Stimulated activated CD8-positive, alpha-beta memory T cell treated with anti-CD3 and anti-CD28 coated beads, Interleukin-4, amount 100 ng/mL, for 24 hours (primary cell): ENCODE measurements at regions not wholly inside any gene's neighbourhood (a gene's known extent, or its start where the extent isn't known, plus 50 kb on each side); places are given as distances from the start of the nearest gene placed in this dataset.

Source experiments
- DNase-seq: peaks from one replicate; pipeline ENCODE4 v3.0.0-alpha.2; 2020; ENCODE audit warnings: low read depth

GRCh38 chr15:93200837-93201226, 111.8 kb upstream of the RGMA start:
- no peak for DNase-seq

- no peak for DNase-seq
Measured at GRCh38 chr15:93200081-93200836, 111.2 kb upstream of the RGMA start.

- DNase-seq = no peak
Measured at GRCh38 chr15:93196135-93196670, 107.2 kb upstream of the RGMA start.

GRCh38 chr15:93195109-93195508, 106.1 kb upstream of the RGMA start:
- no peak for DNase-seq

DNA sequence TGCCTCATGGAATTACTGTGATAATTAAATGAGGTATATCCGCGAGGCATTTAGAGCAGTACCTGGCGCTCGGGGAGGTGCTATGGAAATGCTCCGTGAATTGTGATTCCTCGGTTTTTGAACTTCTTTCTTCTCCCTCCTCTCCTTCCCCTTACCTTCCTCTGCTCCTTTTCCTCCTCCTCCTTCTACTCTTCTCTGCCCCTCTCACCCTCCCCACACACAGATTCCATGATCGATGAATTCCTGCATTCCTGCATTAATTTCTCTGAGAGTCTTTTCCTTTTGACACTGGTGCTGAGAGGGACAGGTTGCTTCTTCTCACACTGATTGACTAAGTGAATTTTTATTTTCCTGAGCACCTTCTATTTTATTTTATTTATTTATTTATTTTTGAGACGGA, 101.2 kb upstream of the RGMA start:
- no peak for DNase-seq

GRCh38 chr15:93189561-93189960, 100.5 kb upstream of the RGMA start:
- DNase-seq = no peak

DNA sequence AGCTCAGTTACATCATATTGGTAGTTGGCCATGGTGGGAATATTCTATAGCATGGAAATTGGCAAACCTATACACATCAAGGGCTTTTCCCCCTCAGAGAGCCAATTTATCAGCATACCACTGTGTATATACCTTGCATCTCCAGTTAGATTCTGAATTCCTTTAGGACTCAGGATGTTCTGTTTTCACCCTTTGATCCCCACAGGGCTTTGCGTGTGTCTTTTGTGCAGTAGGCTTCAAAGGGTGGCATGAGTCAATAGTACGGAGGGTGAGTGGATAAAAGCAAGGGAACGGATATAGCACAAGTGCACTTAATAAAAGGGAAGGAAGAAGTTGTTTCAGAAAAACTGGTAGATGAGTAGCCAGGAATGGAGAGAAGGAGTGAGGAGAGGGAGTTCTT, 99.2 kb upstream of the RGMA start:
- DNase-seq = no peak

GRCh38 chr15:93185796-93186195, 96.8 kb upstream of the RGMA start:
- no peak for DNase-seq

GRCh38 chr15:93182703-93183205, 93.7 kb upstream of the RGMA start:
- DNase-seq = no peak

- no peak for DNase-seq
Measured at GRCh38 chr15:93180656-93181055, 91.6 kb upstream of the RGMA start.

GRCh38 chr15:93180128-93180527, 91.1 kb upstream of the RGMA start:
- DNase-seq = no peak

- DNase-seq = no peak
Measured at GRCh38 chr15:93179700-93180102, 90.7 kb upstream of the RGMA start.

GRCh38 chr15:93179072-93179471, 90.1 kb upstream of the RGMA start:
- DNase-seq = no peak

- DNase-seq = no peak
Measured at GRCh38 chr15:93178371-93178770, 89.4 kb upstream of the RGMA start.

- DNase-seq = no peak
Measured at GRCh38 chr15:93176065-93176464, 87.1 kb upstream of the RGMA start.

GRCh38 chr15:93174836-93175235, 85.8 kb upstream of the RGMA start:
- DNase-seq = no peak

GRCh38 chr15:93173369-93173768, 84.4 kb upstream of the RGMA start:
- no peak for DNase-seq

GRCh38 chr15:93171476-93171875, 82.5 kb upstream of the RGMA start:
- DNase-seq = no peak

GRCh38 chr15:93170329-93170728, 81.3 kb upstream of the RGMA start:
- no peak for DNase-seq

DNA sequence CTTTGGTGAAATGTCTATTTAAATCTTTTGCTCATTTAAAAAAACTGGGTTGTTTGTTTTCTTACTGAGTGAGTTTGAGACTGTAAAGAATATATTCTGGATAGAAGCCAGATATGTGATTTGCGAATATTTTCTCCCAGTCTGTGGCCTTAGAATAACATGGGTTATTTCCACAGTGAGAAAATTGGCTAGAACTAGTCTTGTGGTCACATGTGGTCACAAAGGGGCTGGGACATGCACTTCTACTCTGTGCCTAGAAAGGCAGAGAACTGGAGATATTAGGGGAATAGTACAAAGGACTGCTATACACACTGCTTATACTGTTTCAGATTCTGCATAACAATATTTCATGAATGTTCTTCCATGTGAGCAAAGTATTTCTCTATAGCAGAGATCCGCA, 79.9 kb upstream of the RGMA start:
- DNase-seq = no peak

GRCh38 chr15:93167291-93167690, 78.3 kb upstream of the RGMA start:
- DNase-seq = no peak

- DNase-seq = no peak
Measured at GRCh38 chr15:93166675-93167074, 77.7 kb upstream of the RGMA start.

GRCh38 chr15:93165734-93166470, 76.9 kb upstream of the RGMA start:
- DNase-seq = no peak
